ENCODE measurements at regions not wholly inside any gene's neighbourhood (a gene's known extent, or its start where the extent isn't known, plus 50 kb on each side); places are given as distances from the start of the nearest gene placed in this dataset.

DNA sequence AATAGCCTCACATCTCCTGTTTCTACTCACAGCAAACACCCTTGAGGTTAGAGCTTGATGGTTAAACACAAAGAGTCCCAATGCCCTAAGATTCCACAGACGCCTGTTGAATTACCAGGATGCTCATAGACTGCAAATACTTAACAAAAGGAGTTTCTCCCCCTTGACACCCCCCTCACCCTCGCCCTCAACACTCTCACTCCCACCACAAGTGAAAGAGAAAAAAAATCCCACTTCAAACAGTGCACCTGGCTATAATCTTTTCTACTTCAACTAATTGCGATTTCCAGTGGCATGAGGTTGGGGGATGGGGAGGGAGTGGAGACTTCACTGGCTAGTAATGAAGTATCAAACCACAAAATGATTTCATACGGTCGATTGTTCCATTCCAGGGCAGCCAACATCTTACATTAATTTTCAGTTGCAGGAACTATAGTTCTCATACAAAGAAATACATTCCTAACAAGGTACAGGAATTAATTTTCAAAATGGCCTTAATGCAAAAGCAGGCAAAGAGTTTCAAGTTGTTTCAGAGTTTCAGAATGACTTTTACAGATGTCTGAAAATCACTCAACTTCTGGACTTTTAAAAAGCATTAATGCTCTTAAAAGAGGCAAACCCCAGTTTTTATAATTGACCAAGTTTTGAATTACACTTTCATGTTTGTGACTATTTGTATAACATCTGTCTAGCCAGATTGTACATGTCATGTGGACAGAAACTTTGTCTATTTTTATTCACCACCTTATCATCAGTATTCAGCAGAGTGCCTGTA lies 390.7 kb downstream of the C12orf75 start:
- Mint-ChIP-seq H3K4me1 (no peaks in the 10 kb centered on the region), H3K9me3 (no peaks in the 10 kb centered on the region), H3K36me3 (ENCODE audit: low read depth) (no peaks in the 10 kb centered on the region), H3K27me3 (peaks cover 9% of the 10 kb centered on the region), H3K27ac (no peak overlapping the region), H3K4me3 (no peak overlapping the region)
- ChIA-PET CTCF (interaction anchor here (1.0 kb wide), 1 partner anchor 16 kb away, joined by 3 read pairs; no protein-coding TSS in a partner anchor), POLR2A (no interaction called here)
- DNase-seq, result no peak

DNA sequence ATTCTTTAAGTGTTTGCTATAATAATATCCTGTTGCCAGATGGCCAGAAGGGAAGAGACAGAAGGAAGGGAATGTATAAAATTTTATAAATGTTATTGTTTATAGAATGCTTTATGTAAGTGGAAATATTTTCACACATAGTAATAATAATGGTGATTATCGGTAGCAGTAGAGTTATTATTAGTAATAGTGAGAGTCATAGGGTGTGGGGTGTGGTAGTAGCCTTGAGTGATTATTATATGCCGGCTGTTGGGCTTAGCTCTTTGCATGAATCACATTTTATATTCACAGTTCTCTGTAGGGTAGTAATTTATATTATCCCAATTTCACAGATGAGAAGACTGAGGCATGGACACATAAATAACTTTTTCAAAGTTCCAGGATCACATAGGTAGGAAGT lies 391.4 kb downstream of the C12orf75 start:
- CTCF ChIA-PET, result no interaction called here

DNA sequence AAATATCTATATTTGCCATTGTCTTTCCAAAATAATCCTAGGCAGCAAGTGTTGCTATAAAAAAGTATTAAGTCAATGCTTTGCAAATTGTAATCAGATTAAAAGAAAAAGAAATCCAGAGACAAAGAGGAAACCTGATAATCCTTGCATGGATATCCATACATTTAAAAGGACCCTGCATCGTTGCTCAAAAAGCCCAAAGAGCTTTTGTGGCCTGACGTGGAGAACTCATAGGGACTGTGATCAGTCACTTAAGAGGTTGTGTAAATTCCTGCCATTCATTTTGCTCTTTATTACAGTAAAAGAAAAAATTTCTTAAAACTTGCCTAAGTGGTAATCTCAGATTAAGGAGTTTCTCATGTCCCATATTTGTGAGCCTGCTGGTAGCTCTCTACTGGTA lies 392.6 kb downstream of the C12orf75 start:
- Mint-ChIP-seq H3K9me3 (no peaks in the 10 kb centered on the region), H3K27me3 (peaks cover 2% of the 10 kb centered on the region), H3K36me3 (ENCODE audit: low read depth) (no peaks in the 10 kb centered on the region), H3K4me3 (no peak overlapping the region), H3K27ac (no peak overlapping the region), H3K4me1 (no peaks in the 10 kb centered on the region)
- POLR2A ChIA-PET, result no interaction called here
- CTCF ChIA-PET, result no interaction called here
- no peak for DNase-seq

More for the DNA sequence above, 391.4 kb downstream of the C12orf75 start:
- Mint-ChIP-seq H3K4me3 (no peak overlapping the region), H3K27ac (no peak overlapping the region), H3K9me3 (no peaks in the 10 kb centered on the region), H3K4me1 (no peaks in the 10 kb centered on the region), H3K36me3 (ENCODE audit: low read depth) (no peaks in the 10 kb centered on the region), H3K27me3 (peaks cover 4% of the 10 kb centered on the region)
- no peak for DNase-seq
- POLR2A ChIA-PET, result no interaction called here

DNA sequence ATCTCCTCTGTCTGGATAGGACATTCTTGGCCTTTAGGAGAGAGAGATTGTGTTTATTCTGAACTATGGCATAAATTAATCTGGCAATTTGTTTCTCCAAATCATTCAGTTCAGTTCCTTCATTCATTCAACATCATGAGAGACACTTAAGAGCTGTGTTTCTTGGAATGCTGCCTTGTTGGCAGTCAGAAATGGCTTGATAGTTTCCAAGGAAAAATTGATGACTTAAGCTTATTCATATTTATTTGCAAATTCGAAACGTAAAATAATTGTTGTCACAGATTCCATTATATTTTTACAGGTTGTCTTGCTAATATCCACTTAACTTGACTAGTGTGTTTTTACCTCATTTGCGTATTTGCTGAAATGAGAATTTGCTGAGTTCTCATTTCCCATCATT lies 393.0 kb downstream of the C12orf75 start:
- no peaks in the 10 kb centered on the region for H3K4me1 Mint-ChIP-seq
- peaks cover 2% of the 10 kb centered on the region for H3K27me3 Mint-ChIP-seq
- no peak overlapping the region for H3K27ac Mint-ChIP-seq
- no peak overlapping the region for H3K4me3 Mint-ChIP-seq
- POLR2A ChIA-PET, result no interaction called here
- H3K36me3 Mint-ChIP-seq (ENCODE audit: low read depth), result no peaks in the 10 kb centered on the region
- CTCF ChIA-PET, result no interaction called here
- no peaks in the 10 kb centered on the region for H3K9me3 Mint-ChIP-seq
- DNase-seq, result no peak

DNA sequence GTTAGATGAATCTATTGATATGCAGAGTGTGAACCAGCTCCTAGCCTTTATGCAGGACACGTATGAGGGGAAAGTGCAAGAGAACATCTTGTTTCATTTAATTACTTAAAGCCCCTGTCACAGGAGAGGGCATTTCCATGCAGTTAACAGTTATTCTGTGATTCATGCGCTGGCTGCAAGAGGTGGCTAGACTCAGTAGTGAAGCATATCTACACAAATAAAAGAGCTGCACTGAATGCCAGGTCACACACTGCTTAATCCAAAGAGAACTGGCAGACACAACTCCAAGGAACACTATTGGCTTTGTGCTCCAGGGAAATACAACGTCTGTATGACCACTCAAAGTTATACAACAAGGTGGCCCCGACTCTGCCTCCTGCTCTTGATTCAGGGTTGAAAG lies 394.1 kb downstream of the C12orf75 start:
- H3K4me3 Mint-ChIP-seq, result no peak overlapping the region
- POLR2A ChIA-PET, result no interaction called here
- no peak for DNase-seq
- no peaks in the 10 kb centered on the region for H3K4me1 Mint-ChIP-seq
- H3K36me3 Mint-ChIP-seq (ENCODE audit: low read depth), result no peaks in the 10 kb centered on the region
- no peak overlapping the region for H3K27ac Mint-ChIP-seq
- H3K9me3 Mint-ChIP-seq, result no peaks in the 10 kb centered on the region
- CTCF ChIA-PET, result no interaction called here
- H3K27me3 Mint-ChIP-seq, result peaks cover 4% of the 10 kb centered on the region

DNA sequence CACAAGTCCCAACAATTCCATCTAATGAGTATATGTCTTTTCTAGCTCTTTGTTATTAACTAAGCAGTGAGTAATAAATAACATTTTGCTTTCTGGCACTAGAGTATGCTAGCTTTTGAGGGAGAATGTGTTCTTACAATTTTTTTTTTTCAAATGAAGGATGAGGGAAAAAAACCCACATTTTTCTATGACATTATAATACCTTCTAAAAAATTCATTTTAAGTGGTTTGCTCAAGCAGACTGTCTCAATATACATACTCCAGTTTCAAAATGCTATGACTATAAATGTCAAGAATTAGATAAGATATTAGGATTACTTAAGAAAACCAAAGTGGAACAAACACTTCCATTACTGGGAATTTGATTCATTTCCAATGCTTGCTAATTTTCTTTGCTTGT lies 394.6 kb downstream of the C12orf75 start:
- H3K36me3 Mint-ChIP-seq (ENCODE audit: low read depth), result no peaks in the 10 kb centered on the region
- no peaks in the 10 kb centered on the region for H3K4me1 Mint-ChIP-seq
- no peak for DNase-seq
- ChIA-PET POLR2A (no interaction called here), CTCF (no interaction called here)
- H3K27me3 Mint-ChIP-seq, result peaks cover 4% of the 10 kb centered on the region
- no peak overlapping the region for H3K27ac Mint-ChIP-seq
- no peak overlapping the region for H3K4me3 Mint-ChIP-seq
- no peaks in the 10 kb centered on the region for H3K9me3 Mint-ChIP-seq

DNA sequence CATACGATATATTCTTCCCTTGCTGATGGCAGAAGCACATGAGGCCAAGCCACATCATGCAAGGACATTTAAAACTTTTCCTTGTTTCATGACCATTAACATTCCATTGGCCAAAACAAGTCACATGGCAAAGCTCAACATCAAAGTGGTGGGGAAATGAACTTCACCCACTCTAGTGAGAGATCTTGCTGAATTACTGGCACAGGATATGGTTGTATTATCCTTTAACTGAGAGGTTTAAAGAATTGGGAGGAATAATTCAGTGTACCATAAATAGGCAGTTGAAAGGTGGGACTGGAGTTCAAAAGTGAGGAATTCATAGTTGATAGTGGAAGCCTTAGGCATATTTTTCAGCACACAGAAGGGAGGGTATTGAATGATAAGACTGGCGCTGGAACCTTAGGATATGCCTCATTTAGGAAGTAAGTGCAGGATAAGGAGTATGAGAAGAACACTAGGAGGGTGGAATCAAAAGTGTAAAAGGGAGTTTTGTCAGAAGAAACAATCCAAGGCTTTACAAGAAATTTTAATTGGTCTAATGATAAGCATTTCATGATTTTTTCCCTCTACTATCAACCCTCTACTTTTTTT lies 398.8 kb downstream of the C12orf75 start:
- no peaks in the 10 kb centered on the region for H3K9me3 Mint-ChIP-seq
- no peak overlapping the region for H3K27ac Mint-ChIP-seq
- no peak for DNase-seq
- POLR2A ChIA-PET, result no interaction called here
- H3K4me1 Mint-ChIP-seq, result no peaks in the 10 kb centered on the region
- no peaks in the 10 kb centered on the region for H3K36me3 Mint-ChIP-seq (ENCODE audit: low read depth)
- peaks cover 7% of the 10 kb centered on the region for H3K27me3 Mint-ChIP-seq
- H3K4me3 Mint-ChIP-seq, result no peak overlapping the region
- CTCF ChIA-PET, result no interaction called here

DNA sequence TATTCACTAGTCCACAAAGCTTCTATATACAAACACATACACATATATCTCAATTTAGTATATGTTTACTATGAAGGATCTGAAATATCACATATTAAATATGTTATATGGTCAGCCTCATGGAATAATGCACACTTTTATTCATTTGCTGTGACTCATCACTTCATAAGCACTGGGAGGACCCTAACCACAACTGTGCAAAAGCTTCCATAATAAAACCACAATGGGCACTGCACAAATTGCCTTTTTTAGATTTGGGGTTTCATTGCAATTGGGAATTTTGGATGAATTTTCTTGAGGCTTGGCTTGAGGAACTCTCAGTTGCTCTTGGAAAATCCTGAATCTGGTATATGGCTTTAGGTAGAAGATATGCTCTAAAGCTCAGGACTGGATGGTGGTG lies 399.4 kb downstream of the C12orf75 start:
- H3K9me3 Mint-ChIP-seq, result no peaks in the 10 kb centered on the region
- no peak overlapping the region for H3K27ac Mint-ChIP-seq
- H3K4me1 Mint-ChIP-seq, result no peaks in the 10 kb centered on the region
- no peaks in the 10 kb centered on the region for H3K36me3 Mint-ChIP-seq (ENCODE audit: low read depth)
- no peak for DNase-seq
- ChIA-PET CTCF (no interaction called here), POLR2A (no interaction called here)
- H3K4me3 Mint-ChIP-seq, result no peak overlapping the region
- H3K27me3 Mint-ChIP-seq, result peaks cover 7% of the 10 kb centered on the region

DNA sequence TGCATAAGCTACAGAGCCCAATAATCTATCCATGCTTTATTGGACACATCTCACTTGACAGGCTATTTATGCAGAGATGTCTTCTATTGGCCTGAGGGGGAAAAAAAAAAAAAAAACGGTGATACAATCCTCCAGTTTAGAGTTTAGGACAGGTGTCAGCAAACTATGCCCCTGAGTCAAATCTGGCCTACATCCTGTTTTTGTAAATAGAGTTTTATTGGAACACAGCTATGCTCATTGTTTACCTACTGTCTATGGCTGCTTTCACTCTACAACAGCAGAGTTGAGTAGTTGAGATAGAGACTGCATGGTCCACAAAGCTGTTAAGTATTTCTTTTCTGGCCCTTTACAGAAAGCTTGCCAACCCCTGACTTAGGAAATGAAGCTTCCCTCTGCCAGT lies 403.1 kb downstream of the C12orf75 start:
- DNase-seq, result no peak
- no peak overlapping the region for H3K27ac Mint-ChIP-seq
- POLR2A ChIA-PET, result interaction anchor here (0.6 kb wide), 1 partner anchor 1311 kb away, joined by 3 read pairs; no protein-coding TSS in a partner anchor
- H3K4me1 Mint-ChIP-seq, result no peaks in the 10 kb centered on the region
- no peaks in the 10 kb centered on the region for H3K36me3 Mint-ChIP-seq (ENCODE audit: low read depth)
- H3K9me3 Mint-ChIP-seq, result no peaks in the 10 kb centered on the region
- H3K4me3 Mint-ChIP-seq, result no peak overlapping the region
- CTCF ChIA-PET, result no interaction called here
- peaks cover 7% of the 10 kb centered on the region for H3K27me3 Mint-ChIP-seq

DNA sequence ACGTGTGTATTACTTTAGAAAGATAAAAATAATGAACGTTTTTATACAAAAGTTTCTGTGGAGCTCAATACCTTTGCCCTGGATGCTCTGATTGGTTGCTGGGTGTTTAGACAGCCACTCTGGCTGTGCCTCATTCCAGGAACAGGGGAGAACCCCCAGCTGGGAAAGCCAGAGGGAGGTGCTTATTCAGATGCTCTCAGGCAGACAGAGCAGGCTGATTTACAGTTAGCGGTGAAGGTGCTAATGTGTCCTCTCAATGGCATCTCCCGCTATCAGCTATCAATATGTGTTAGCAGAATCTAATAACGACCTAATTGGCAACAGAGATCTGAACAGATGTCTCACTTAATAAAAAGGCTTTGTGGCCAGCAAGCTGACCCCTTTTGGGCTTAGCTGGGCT lies 402.3 kb downstream of the NUAK1 start:
- no peaks in the 10 kb centered on the region for H3K4me1 Mint-ChIP-seq
- peaks cover 3% of the 10 kb centered on the region for H3K27me3 Mint-ChIP-seq
- ChIA-PET CTCF (no interaction called here), POLR2A (no interaction called here)
- no peak for DNase-seq
- no peak overlapping the region for H3K27ac Mint-ChIP-seq
- no peak overlapping the region for H3K4me3 Mint-ChIP-seq
- H3K9me3 Mint-ChIP-seq, result no peaks in the 10 kb centered on the region
- H3K36me3 Mint-ChIP-seq (ENCODE audit: low read depth), result no peaks in the 10 kb centered on the region

DNA sequence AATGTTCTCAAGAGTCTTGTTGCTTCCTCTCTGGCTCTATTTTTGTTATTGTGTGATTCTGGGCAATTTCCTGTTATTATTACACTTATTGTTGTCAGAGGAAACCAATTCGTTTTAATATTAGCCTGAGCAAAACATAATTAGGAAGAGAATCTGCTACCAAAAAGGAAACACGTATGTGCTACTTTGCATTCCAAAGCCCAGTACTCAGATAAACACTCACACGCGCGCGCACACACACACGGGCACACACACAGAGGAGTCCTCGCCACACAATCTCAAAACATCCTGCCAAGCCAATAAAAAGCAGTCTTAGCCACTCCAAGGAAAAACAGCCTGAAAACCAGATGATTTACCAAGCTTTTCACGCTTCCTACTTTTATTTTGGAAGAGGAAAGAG lies 400.7 kb downstream of the NUAK1 start:
- DNase-seq, result no peak
- ChIA-PET CTCF (interaction anchor here (0.5 kb wide), 1 partner anchor 674 kb away, joined by 3 read pairs; no protein-coding TSS in a partner anchor), POLR2A (no interaction called here)
- Mint-ChIP-seq H3K4me3 (no peak overlapping the region), H3K27me3 (no peaks in the 10 kb centered on the region), H3K9me3 (no peaks in the 10 kb centered on the region), H3K27ac (no peak overlapping the region), H3K36me3 (ENCODE audit: low read depth) (no peaks in the 10 kb centered on the region), H3K4me1 (no peaks in the 10 kb centered on the region)

DNA sequence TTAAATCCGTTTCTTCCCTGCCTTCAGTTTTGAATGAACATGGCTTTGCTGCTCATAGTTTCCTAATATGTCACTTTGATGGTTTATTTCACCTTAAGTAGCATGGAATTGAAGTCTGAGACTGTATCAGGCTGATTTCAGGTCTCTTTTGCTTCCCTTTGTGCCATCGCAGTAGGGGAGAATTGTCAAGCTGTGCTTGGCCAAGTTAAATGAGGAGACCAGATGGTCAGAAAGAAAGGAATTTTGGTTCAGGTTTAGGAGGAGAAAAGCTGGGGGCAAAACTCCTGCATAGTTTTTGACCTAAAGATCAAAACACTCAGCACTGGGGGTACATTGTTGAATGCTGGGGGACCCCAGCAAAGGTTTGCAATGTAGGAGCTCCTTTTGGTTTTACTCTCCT lies 398.4 kb downstream of the NUAK1 start:
- Mint-ChIP-seq H3K36me3 (ENCODE audit: low read depth) (no peaks in the 10 kb centered on the region), H3K4me3 (no peak overlapping the region), H3K27me3 (no peaks in the 10 kb centered on the region), H3K9me3 (no peaks in the 10 kb centered on the region), H3K27ac (no peak overlapping the region), H3K4me1 (no peaks in the 10 kb centered on the region)
- ChIA-PET POLR2A (no interaction called here), CTCF (no interaction called here)
- no peak for DNase-seq

DNA sequence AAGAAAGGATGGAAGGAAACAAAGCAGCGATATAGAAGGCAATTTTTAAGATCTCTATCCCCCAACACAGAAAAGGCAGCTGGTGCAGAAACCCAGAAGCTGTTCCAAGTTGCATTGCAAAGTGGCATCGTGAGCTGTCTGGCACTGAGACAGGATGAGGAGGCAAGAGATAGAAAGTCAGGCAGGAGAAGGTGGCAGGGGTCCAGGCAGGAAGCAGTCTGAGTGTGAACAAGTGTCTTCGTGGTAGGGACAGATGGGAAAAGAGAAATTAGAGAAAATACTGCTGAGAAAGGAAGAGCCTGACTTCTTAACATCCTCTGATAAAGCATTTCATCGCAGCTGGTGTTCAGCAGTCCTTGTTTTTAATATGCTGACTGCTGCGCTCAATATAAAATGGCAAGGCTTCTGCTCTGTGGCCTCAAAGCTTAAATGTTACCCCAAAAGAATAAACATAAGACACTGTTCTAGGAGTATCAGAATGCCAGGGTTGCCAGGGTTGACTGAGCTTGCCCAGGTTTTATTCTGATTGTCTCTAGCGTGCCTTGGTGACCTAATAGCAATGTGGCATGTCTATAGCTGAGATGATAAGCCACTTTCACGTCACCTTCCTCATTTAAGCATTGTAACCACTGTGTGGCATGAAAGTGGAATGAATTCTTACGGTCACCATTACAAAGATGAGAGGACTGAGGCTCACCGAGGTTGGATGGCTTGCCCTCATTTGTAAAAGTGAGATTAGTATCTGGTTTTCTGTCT lies 397.6 kb downstream of the NUAK1 start:
- CTCF ChIA-PET, result no interaction called here

More for the DNA sequence above, 397.6 kb downstream of the NUAK1 start:
- Mint-ChIP-seq H3K27ac (no peak overlapping the region), H3K4me3 (no peak overlapping the region), H3K27me3 (no peaks in the 10 kb centered on the region), H3K36me3 (ENCODE audit: low read depth) (no peaks in the 10 kb centered on the region), H3K9me3 (no peaks in the 10 kb centered on the region), H3K4me1 (no peaks in the 10 kb centered on the region)
- POLR2A ChIA-PET, result no interaction called here
- DNase-seq, result no peak
